HCT116 (cell line): ENCODE measurements at regions not wholly inside any gene's neighbourhood (a gene's known extent, or its start where the extent isn't known, plus 50 kb on each side); places are given as distances from the start of the nearest gene placed in this dataset.

Experiments used
- ATAC-seq: fragments of 200-7000 bp; cut with Tn5 transposase; 2 replicates; pipeline ENCODE4 v1.9.1; 2020; ENCODE audit warnings: mild to moderate bottlenecking, moderate library complexity
- BruUV-seq: library from RNA; stranded (reverse); fragments of 400-500 nt; replicated peaks from 2 replicates; lab custom pipeline; 2021; lab: Mats Ljungman, UMichigan
- CTCF ChIA-PET: fragments of 300-600 bp; sonication (Branson Sonifier 250); formaldehyde crosslinking; loops from one replicate; lab custom pipeline; 2021; ENCODE audit warnings: antibody characterized with exemption; lab: Charles Lee
- POLR2A ChIA-PET: fragments of 300-600, 350-600 bp; sonication (Branson Sonifier 250); formaldehyde crosslinking; loops from one replicate; lab custom pipeline; 2021; ENCODE audit warnings: antibody characterized with exemption; lab: Charles Lee
- RAD21 ChIA-PET, 2 experiments: fragments of 300-600 bp; sonication (Branson Sonifier 250); formaldehyde crosslinking; loops; one replicate each; lab custom pipeline; 2023; ENCODE audit warnings: low total read pairs in 2 of 2; ENCODE audit not compliant: uncharacterized antibody in 2 of 2, unreplicated experiment in 2 of 2, low non-redundant PET in 1 of 2; lab: Charles Lee
- DNase-seq: peaks from one replicate; pipeline ENCODE4 v3.0.0-alpha.2; 2010; ENCODE audit warnings: low read depth, low spot score
- H2AFZ ChIP-seq: fragments of 200-600 bp; shearing (Covaris generic), sonication (generic); 2 replicates; pipeline ENCODE4 v1.6.1; 2017; ENCODE audit warnings: low read depth, mixed run types, mixed read lengths, antibody characterized with exemption, low read length; ENCODE audit not compliant: poor library complexity, severe bottlenecking
- H3K27ac ChIP-seq: 2 replicates; pipeline ENCODE4 v1.5.1; 2012; ENCODE audit warnings: low read depth, low read length
- H3K27me3 ChIP-seq: fragments of 200-600 bp; sonication (generic); 2 replicates; pipeline ENCODE4 v1.6.1; 2016; ENCODE audit warnings: mixed run types, low read length, mixed read lengths; ENCODE audit not compliant: insufficient read depth
- H3K36me3 ChIP-seq, 2 experiments: fragments of 200-500 bp in 1 of 2; fragments of 200-600 bp in 1 of 2; sonication (Bioruptor generic) in 1 of 2; sonication (generic) in 1 of 2; 2 replicates each; pipeline versions ENCODE4 v1.5.1 to v1.6.1; 2014 to 2016; ENCODE audit warnings: low read length in 2 of 2, inconsistent platforms in 1 of 2, mixed read lengths in 1 of 2, mixed run types in 1 of 2; ENCODE audit not compliant: insufficient read depth in 2 of 2, control insufficient read depth in 1 of 2
- H3K4me1 ChIP-seq, 2 experiments: fragments of 200-600 bp in 1 of 2; sonication (generic) in 1 of 2; 2 replicates each; pipeline versions ENCODE4 v1.5.1 to v1.6.1; 2012 to 2017; ENCODE audit warnings: low read length in 2 of 2, inconsistent platforms in 1 of 2, mild to moderate bottlenecking in 1 of 2, mixed read lengths in 1 of 2, mixed run types in 1 of 2, moderate library complexity in 1 of 2; ENCODE audit not compliant: insufficient read depth in 2 of 2, control insufficient read depth in 1 of 2
- H3K4me2 ChIP-seq: fragments of 200-600 bp; sonication (generic); 2 replicates; pipeline ENCODE4 v1.6.1; 2017; ENCODE audit warnings: mixed run types, low read length, mixed read lengths
- H3K4me3 ChIP-seq, 2 experiments: fragments of 200-600 bp in 1 of 2; sonication (generic) in 1 of 2; replicated peaks in 1 of 2; 2 replicates each; pipeline ENCODE4 v1.5.1; 2011 to 2016; ENCODE audit warnings: low read length in 2 of 2, control low read depth in 1 of 2, low read depth in 1 of 2, mild to moderate bottlenecking in 1 of 2, mixed read lengths in 1 of 2, mixed run types in 1 of 2
- H3K79me2 ChIP-seq: fragments of 200-600 bp; sonication (generic); 2 replicates; pipeline ENCODE4 v1.6.1; 2017; ENCODE audit warnings: mild to moderate bottlenecking, mixed run types, low read length, moderate library complexity, mixed read lengths; ENCODE audit not compliant: insufficient read depth
- H3K9ac ChIP-seq: fragments of 200-600 bp; sonication (generic); 2 replicates; pipeline ENCODE4 v1.6.1; 2016; ENCODE audit warnings: low read length, mixed read lengths
- H3K9me2 ChIP-seq: fragments of 200-600 bp; sonication (generic), shearing (Covaris generic); 2 replicates; pipeline ENCODE4 v1.6.1; 2017; ENCODE audit warnings: mixed run types, mild to moderate bottlenecking, moderate library complexity; ENCODE audit not compliant: insufficient read depth
- H3K9me3 ChIP-seq, 2 experiments: fragments of 200-500 bp in 1 of 2; fragments of 200-600 bp in 1 of 2; sonication (Bioruptor generic) in 1 of 2; sonication (generic) in 1 of 2; 2 replicates each; pipeline ENCODE4 v1.6.1; 2014 to 2017; ENCODE audit warnings: low read length in 2 of 2, mixed read lengths in 2 of 2, inconsistent platforms in 1 of 2, low read depth in 1 of 2, mild to moderate bottlenecking in 1 of 2, mixed run types in 1 of 2, moderate library complexity in 1 of 2; ENCODE audit not compliant: control insufficient read depth in 1 of 2, insufficient read depth in 1 of 2
- H4K20me1 ChIP-seq: fragments of 200-600 bp; sonication (generic), shearing (Covaris generic); 2 replicates; pipeline ENCODE4 v1.6.1; 2017; ENCODE audit warnings: mixed run types, mild to moderate bottlenecking, moderate library complexity; ENCODE audit not compliant: insufficient read depth
- ATF3 ChIP-seq: IDR thresholded peaks from 2 replicates; pipeline ENCODE4 v1.6.1; 2012
- CBX3 ChIP-seq: IDR thresholded peaks from 2 replicates; pipeline ENCODE4 v1.6.1; 2012; ENCODE audit warnings: low read depth
- CTCF ChIP-seq, 3 experiments: fragments of 200-600 bp in 1 of 3; sonication (generic) in 1 of 3; IDR thresholded peaks in 2 of 3; conservative IDR thresholded peaks in 1 of 3; 2 replicates each; pipeline ENCODE4 v1.5.1; 2012 to 2017; ENCODE audit warnings: low read depth in 2 of 3, low read length in 2 of 3, antibody characterized with exemption in 1 of 3, borderline replicate concordance in 1 of 3, control low read depth in 1 of 3, mild to moderate bottlenecking in 1 of 3, mixed read lengths in 1 of 3, mixed run types in 1 of 3, moderate library complexity in 1 of 3; ENCODE audit not compliant: insufficient read depth in 1 of 3
- EGR1 ChIP-seq: IDR thresholded peaks from 2 replicates; pipeline ENCODE4 v1.6.1; 2012; ENCODE audit warnings: low read depth
- ELF1 ChIP-seq: IDR thresholded peaks from 2 replicates; pipeline ENCODE4 v1.6.1; 2012; ENCODE audit warnings: low read depth, borderline replicate concordance
- EZH2phosphoT487 ChIP-seq: fragments of 200-600 bp; IDR thresholded peaks from 2 replicates; pipeline ENCODE4 v1.6.1; 2018; ENCODE audit warnings: antibody characterized with exemption, borderline replicate concordance
- JUND ChIP-seq: IDR thresholded peaks from 2 replicates; pipeline ENCODE4 v1.6.1; 2012
- POLR2AphosphoS5 ChIP-seq: IDR thresholded peaks from 2 replicates; pipeline ENCODE4 v1.6.1; 2011; ENCODE audit warnings: mild to moderate bottlenecking, low read depth, low read length, moderate library complexity
- RAD21 ChIP-seq: IDR thresholded peaks from 2 replicates; pipeline ENCODE4 v1.6.1; 2012; ENCODE audit warnings: low read depth, mild to moderate bottlenecking
- REST ChIP-seq: IDR thresholded peaks from 2 replicates; pipeline ENCODE4 v1.6.1; 2012; ENCODE audit warnings: low read depth
- SRF ChIP-seq: IDR thresholded peaks from 2 replicates; pipeline ENCODE4 v1.6.1; 2012; ENCODE audit warnings: low read depth
- TCF7L2 ChIP-seq: IDR thresholded peaks from 2 replicates; pipeline ENCODE4 v1.7.0; 2011; ENCODE audit warnings: borderline replicate concordance, inconsistent platforms; ENCODE audit not compliant: insufficient read depth, insufficient read length; ENCODE audit errors: extremely low read depth
- YY1 ChIP-seq: IDR thresholded peaks from 2 replicates; pipeline ENCODE4 v1.6.1; 2011; ENCODE audit warnings: low read length, low read depth, moderate library complexity, mild to moderate bottlenecking; ENCODE audit not compliant: insufficient replicate concordance; ENCODE audit errors: extremely low read depth
- ZFX ChIP-seq: fragments of 450-650 bp; IDR thresholded peaks from 2 replicates; pipeline ENCODE4 v1.6.1; 2017
- ZNF274 ChIP-seq: fragments of 200-500 bp; sonication (Bioruptor generic); IDR thresholded peaks from 2 replicates; pipeline ENCODE4 v1.6.1; 2014; ENCODE audit warnings: mild to moderate bottlenecking, low read depth, low read length, inconsistent platforms
- intact Hi-C: fragments of 100-400 bp; cut with micrococcal nuclease; formaldehyde crosslinking; loops from 2 replicates; pipeline ENCODE4 v1.10.0; 2022

GRCh38 chr16:47972246-47972985 is 183.4 kb downstream of the ABCC12 start (continued):
- TF ChIP-seq CTCF (IDR thresholded peaks at IDR 0.05 in 2 of 3, conservative IDR thresholded peaks at IDR 0.05 in 1 of 3; ENCODE audit: borderline replicate concordance in 1 of 3, insufficient read depth in 1 of 3, low read depth in 2 of 3, low read length in 2 of 3) (no peak), CBX3 (no peak), ELF1 (no peak), REST (no peak), ZFX (no peak), SRF (no peak), JUND (no peak), EGR1 (no peak), YY1 (no peak)

DNA sequence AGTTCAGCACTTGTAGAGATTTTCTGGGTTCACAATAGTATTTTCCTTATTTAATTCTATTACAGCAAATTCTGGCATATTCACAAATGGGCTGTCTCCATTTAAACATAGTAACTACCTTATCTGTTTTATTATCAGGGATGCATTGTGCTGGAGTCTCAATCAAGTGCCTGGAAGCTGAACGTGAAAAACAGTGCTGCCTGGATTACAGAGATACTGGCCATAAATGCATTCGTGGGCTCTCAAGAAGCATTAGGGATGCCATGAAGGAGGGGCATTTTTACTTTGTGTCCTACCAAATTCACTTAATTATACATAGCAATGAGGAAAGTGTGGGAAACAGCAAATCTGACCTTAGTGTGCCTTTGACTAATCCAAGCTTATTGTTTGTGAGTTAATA is 184.6 kb downstream of the ABCC12 start:
- BruUV-seq: no TSS peak

More for the DNA sequence above, 184.6 kb downstream of the ABCC12 start:
- H2AFZ ChIP-seq: no peak overlapping the region
- no peak overlapping the region for H3K27ac ChIP-seq
- no peak overlapping the region for H3K4me3 ChIP-seq
- POLR2A ChIA-PET: no interaction called here
- intact Hi-C loops: no loop called here
- TF ChIP-seq ZFX (no peak), ATF3 (no peak), POLR2AphosphoS5 (no peak), TCF7L2 (no peak), CTCF (IDR thresholded peaks at IDR 0.05 in 2 of 3, conservative IDR thresholded peaks at IDR 0.05 in 1 of 3; ENCODE audit: borderline replicate concordance in 1 of 3, insufficient read depth in 1 of 3, low read depth in 2 of 3, low read length in 2 of 3) (no peak), EZH2phosphoT487 (no peak), ZNF274 (no peak), RAD21 (no peak)
- ATAC-seq (no peak), DNase-seq (no peak)
- no peak overlapping the region for H3K9ac ChIP-seq
- no peak overlapping the region for H3K4me2 ChIP-seq
- no peaks in the 10 kb centered on the region for H4K20me1 ChIP-seq
- H3K9me3 ChIP-seq: no peaks in the 10 kb centered on the region
- peaks cover 42% of the 10 kb centered on the region for H3K27me3 ChIP-seq
- H3K79me2 ChIP-seq: no peaks in the 10 kb centered on the region
- CTCF ChIA-PET: no interaction called here
- RAD21 ChIA-PET: no interaction called here
- no peaks in the 10 kb centered on the region for H3K9me2 ChIP-seq
- H3K4me1 ChIP-seq: no peaks in the 10 kb centered on the region
- H3K36me3 ChIP-seq: no peaks in the 10 kb centered on the region
